ENCODE measurements at regions not wholly inside any gene's neighbourhood (a gene's known extent, or its start where the extent isn't known, plus 50 kb on each side); places are given as distances from the start of the nearest gene placed in this dataset.

GRCh38 chr2:4090668-4091630 is 387.6 kb downstream of the DCDC2C start:
- H3K4me3 ChIP-seq (replicated peaks; ENCODE audit: low read depth, low read length) = no peak overlapping the region
- no peak for DNase-seq (ENCODE audit: low read depth)
- no peak for TF ChIP-seq CTCF (IDR thresholded peaks at IDR 0.05; ENCODE audit: low read length, missing control alignments)

GRCh38 chr2:4091869-4092268 is 388.5 kb downstream of the DCDC2C start:
- no peak overlapping the region for H3K4me3 ChIP-seq (replicated peaks; ENCODE audit: low read depth, low read length)
- TF ChIP-seq CTCF (IDR thresholded peaks at IDR 0.05; ENCODE audit: low read length, missing control alignments) = no peak

GRCh38 chr2:4094743-4095142 is 391.4 kb downstream of the DCDC2C start:
- no peak for TF ChIP-seq CTCF (IDR thresholded peaks at IDR 0.05; ENCODE audit: low read length, missing control alignments)
- no peak overlapping the region for H3K4me3 ChIP-seq (replicated peaks; ENCODE audit: low read depth, low read length)

More at GRCh38 chr2:4091869-4092268, 388.5 kb downstream of the DCDC2C start:
- DNase-seq (ENCODE audit: low read depth) = no peak

GRCh38 chr2:4096978-4097766 is 393.8 kb downstream of the DCDC2C start:
- DNase-seq (ENCODE audit: low read depth) = no peak
- H3K4me3 ChIP-seq (replicated peaks; ENCODE audit: low read depth, low read length) = no peak overlapping the region
- no peak for TF ChIP-seq CTCF (IDR thresholded peaks at IDR 0.05; ENCODE audit: low read length, missing control alignments)

More at GRCh38 chr2:4094743-4095142, 391.4 kb downstream of the DCDC2C start:
- DNase-seq (ENCODE audit: low read depth) = no peak

- TF ChIP-seq CTCF (IDR thresholded peaks at IDR 0.05; ENCODE audit: low read length, missing control alignments) = no peak
- H3K4me3 ChIP-seq (replicated peaks; ENCODE audit: low read depth, low read length) = no peak overlapping the region
- DNase-seq (ENCODE audit: low read depth) = no peak
These were observed 394.8 kb downstream of the DCDC2C start for GRCh38 chr2:4098137-4098536.

GRCh38 chr2:4101936-4102335 is 398.6 kb downstream of the DCDC2C start:
- no peak overlapping the region for H3K4me3 ChIP-seq (replicated peaks; ENCODE audit: low read depth, low read length)
- no peak for TF ChIP-seq CTCF (IDR thresholded peaks at IDR 0.05; ENCODE audit: low read length, missing control alignments)
- no peak for DNase-seq (ENCODE audit: low read depth)

Measured in fibroblast of pulmonary artery (primary cell).